GM12878 (cell line): ENCODE measurements at regions not wholly inside any gene's neighbourhood (a gene's known extent, or its start where the extent isn't known, plus 50 kb on each side); places are given as distances from the start of the nearest gene placed in this dataset.

Experiments used
- ATAC-seq: fragments of 200-7000 bp; cut with Tn5 transposase; 3 replicates; pipeline ENCODE4 v1.9.1; 2020; ENCODE audit warnings: mild to moderate bottlenecking, moderate library complexity
- BruUV-seq: library from RNA; stranded (reverse); fragments of 400-500 nt; replicated peaks from 2 replicates; lab custom pipeline; 2021; lab: Mats Ljungman, UMichigan
- CTCF ChIA-PET: fragments of 300-600 bp; sonication (Branson Sonifier 250); formaldehyde crosslinking; extraction: SDS; loops from one replicate; lab custom pipeline; 2021; ENCODE audit warnings: inconsistent platforms; lab: Yijun Ruan, JAX
- POLR2A ChIA-PET: fragments of 350-600 bp; formaldehyde crosslinking; extraction: SDS; loops from one replicate; lab custom pipeline; 2021; ENCODE audit warnings: inconsistent platforms; lab: Charles Lee
- RAD21 ChIA-PET: fragments of 300-600 bp; sonication (Branson Sonifier 250); formaldehyde crosslinking; loops from one replicate; lab custom pipeline; 2023; ENCODE audit warnings: antibody characterized with exemption; ENCODE audit not compliant: unreplicated experiment; lab: Charles Lee
- SMC1A ChIA-PET: fragments of 300-600 bp; sonication (Branson Sonifier 250); formaldehyde crosslinking; loops from one replicate; lab custom pipeline; 2023; ENCODE audit not compliant: unreplicated experiment, uncharacterized antibody; lab: Charles Lee
- DNase-seq: peaks from one replicate; pipeline ENCODE4 v3.0.0-alpha.2; 2011; ENCODE audit warnings: low read depth, low spot score
- FAIRE-seq: peaks from 3 replicates; lab custom pipeline; 2011; peaks lifted over from hg19 to GRCh38; lab: Jason Lieb, UNC
- H2AFZ ChIP-seq: 2 replicates; pipeline ENCODE4 v1.6.0; 2011; ENCODE audit warnings: low read depth, low read length, control low read depth; ENCODE audit not compliant: control insufficient read depth
- H3K27ac ChIP-seq: 2 replicates; pipeline ENCODE4 v1.5.1; 2011; ENCODE audit warnings: control low read depth; ENCODE audit not compliant: control insufficient read depth, insufficient read depth
- H3K27me3 ChIP-seq, 2 experiments: replicated peaks in 1 of 2; 2 replicates each; pipeline versions ENCODE4 v1.6.0 to v1.6.1; 2011; ENCODE audit warnings: low read length in 1 of 2; ENCODE audit not compliant: control insufficient read depth in 2 of 2, insufficient read depth in 2 of 2
- H3K36me3 ChIP-seq, 2 experiments: 2 replicates each; pipeline ENCODE4 v1.5.1; 2011; ENCODE audit warnings: low read length in 1 of 2; ENCODE audit not compliant: control insufficient read depth in 2 of 2, insufficient read depth in 2 of 2
- H3K4me1 ChIP-seq: 2 replicates; pipeline ENCODE4 v1.6.1; 2011; ENCODE audit warnings: mild to moderate bottlenecking, low read length, moderate library complexity, mixed read lengths; ENCODE audit not compliant: control insufficient read depth, insufficient read depth
- H3K4me2 ChIP-seq: 2 replicates; pipeline ENCODE4 v1.6.0; 2011; ENCODE audit warnings: control low read depth; ENCODE audit not compliant: control insufficient read depth, insufficient read depth
- H3K4me3 ChIP-seq: fragments of 200-600 bp; sonication (generic); 2 replicates; pipeline ENCODE4 v1.5.1; 2016
- H3K79me2 ChIP-seq: 2 replicates; pipeline ENCODE4 v1.6.0; 2011; ENCODE audit warnings: low read length; ENCODE audit not compliant: control insufficient read depth, insufficient read depth
- H3K9ac ChIP-seq: 2 replicates; pipeline ENCODE4 v1.8.0; 2011; ENCODE audit warnings: low read length, control low read depth, mixed read lengths; ENCODE audit not compliant: control insufficient read depth, insufficient read depth
- H3K9me3 ChIP-seq: replicated peaks from 3 replicates; pipeline ENCODE4 v1.5.1; 2011; ENCODE audit warnings: mild to moderate bottlenecking, low read length; ENCODE audit not compliant: control insufficient read depth, insufficient read depth
- H4K20me1 ChIP-seq: 2 replicates; pipeline ENCODE4 v1.6.0; 2011; ENCODE audit not compliant: control insufficient read depth, insufficient read depth
- CREB1 ChIP-seq: IDR thresholded peaks from 2 replicates; pipeline ENCODE4 v1.6.1; 2012; ENCODE audit warnings: low read depth, mild to moderate bottlenecking, inconsistent platforms
- GATAD2B ChIP-seq: fragments of 450-650 bp; conservative IDR thresholded peaks from 2 replicates; pipeline ENCODE4 v1.6.1; 2017; ENCODE audit warnings: low read depth, mild to moderate bottlenecking, moderate library complexity
- IRF4 ChIP-seq: IDR thresholded peaks from 2 replicates; pipeline ENCODE4 v1.6.1; 2011; ENCODE audit warnings: low read depth, low read length
- MTA2 ChIP-seq: fragments of 450-650 bp; IDR thresholded peaks from 2 replicates; pipeline ENCODE4 v1.6.1; 2016; ENCODE audit warnings: low read depth, mild to moderate bottlenecking, moderate library complexity
- MYB ChIP-seq: fragments of 150-350 bp; IDR thresholded peaks from 2 replicates; pipeline ENCODE4 v1.6.1; 2014; ENCODE audit warnings: mild to moderate bottlenecking, low read depth, low read length, borderline replicate concordance
- NR2C1 ChIP-seq: fragments of 450-650 bp; IDR thresholded peaks from 2 replicates; pipeline ENCODE4 v1.6.1; 2017; ENCODE audit warnings: antibody characterized with exemption, mild to moderate bottlenecking, moderate library complexity
- NRF1 ChIP-seq: conservative IDR thresholded peaks from 2 replicates; pipeline ENCODE4 v1.6.1; 2011; ENCODE audit warnings: mild to moderate bottlenecking, low read depth, low read length, improper control_type of control experiment
- PAX5 ChIP-seq: IDR thresholded peaks from 2 replicates; pipeline ENCODE4 v1.6.1; 2011; ENCODE audit warnings: low read depth, low read length, borderline replicate concordance
- PAX8 ChIP-seq: fragments of 450-650 bp; IDR thresholded peaks from 2 replicates; pipeline ENCODE4 v1.6.1; 2017; ENCODE audit warnings: mild to moderate bottlenecking, moderate library complexity
- SIX5 ChIP-seq: IDR thresholded peaks from 2 replicates; pipeline ENCODE4 v1.6.1; 2011; ENCODE audit warnings: mild to moderate bottlenecking, low read depth, low read length, moderate library complexity; ENCODE audit not compliant: severe bottlenecking
- SMAD1 ChIP-seq: fragments of 450-650 bp; IDR thresholded peaks from 2 replicates; pipeline ENCODE4 v1.6.1; 2018; ENCODE audit warnings: mild to moderate bottlenecking, low read depth; ENCODE audit not compliant: partially characterized antibody
- TAF1 ChIP-seq: IDR thresholded peaks from 2 replicates; pipeline ENCODE4 v1.6.1; 2011; ENCODE audit warnings: mild to moderate bottlenecking, low read depth, low read length, borderline replicate concordance
- TCF3 ChIP-seq: IDR thresholded peaks from 2 replicates; pipeline ENCODE4 v1.6.1; 2012; ENCODE audit warnings: low read depth, mild to moderate bottlenecking, low read length, borderline replicate concordance; ENCODE audit not compliant: insufficient read depth
- YBX1 ChIP-seq: fragments of 450-650 bp; IDR thresholded peaks from 2 replicates; pipeline ENCODE4 v1.6.1; 2016; ENCODE audit warnings: antibody characterized with exemption
- ZNF24 ChIP-seq: fragments of 450-650 bp; IDR thresholded peaks from 2 replicates; pipeline ENCODE4 v1.6.1; 2017; ENCODE audit warnings: antibody characterized with exemption, mild to moderate bottlenecking
- WGBS: methylation state at CpG from one replicate; pipeline ENCODE4 v1.1.6; 2016; ENCODE audit warnings: low lambda C conversion rate; ENCODE audit not compliant: insufficient replicate concordance, insufficient coverage; ENCODE audit errors: missing lambda C conversion rate; 5-methylcytosine and 5-hydroxymethylcytosine counted together
- in situ Hi-C: fragments of 300-500 bp; cut with MboI; formaldehyde crosslinking; loops from 9 replicates; pipeline ENCODE4 v1.14.3; 2018; ENCODE audit warnings: mixed read lengths
- intact Hi-C: fragments of 100-400 bp; cut with micrococcal nuclease; formaldehyde crosslinking; loops from one replicate; pipeline ENCODE4 v1.14.2; 2022; ENCODE audit not compliant: unreplicated experiment

DNA sequence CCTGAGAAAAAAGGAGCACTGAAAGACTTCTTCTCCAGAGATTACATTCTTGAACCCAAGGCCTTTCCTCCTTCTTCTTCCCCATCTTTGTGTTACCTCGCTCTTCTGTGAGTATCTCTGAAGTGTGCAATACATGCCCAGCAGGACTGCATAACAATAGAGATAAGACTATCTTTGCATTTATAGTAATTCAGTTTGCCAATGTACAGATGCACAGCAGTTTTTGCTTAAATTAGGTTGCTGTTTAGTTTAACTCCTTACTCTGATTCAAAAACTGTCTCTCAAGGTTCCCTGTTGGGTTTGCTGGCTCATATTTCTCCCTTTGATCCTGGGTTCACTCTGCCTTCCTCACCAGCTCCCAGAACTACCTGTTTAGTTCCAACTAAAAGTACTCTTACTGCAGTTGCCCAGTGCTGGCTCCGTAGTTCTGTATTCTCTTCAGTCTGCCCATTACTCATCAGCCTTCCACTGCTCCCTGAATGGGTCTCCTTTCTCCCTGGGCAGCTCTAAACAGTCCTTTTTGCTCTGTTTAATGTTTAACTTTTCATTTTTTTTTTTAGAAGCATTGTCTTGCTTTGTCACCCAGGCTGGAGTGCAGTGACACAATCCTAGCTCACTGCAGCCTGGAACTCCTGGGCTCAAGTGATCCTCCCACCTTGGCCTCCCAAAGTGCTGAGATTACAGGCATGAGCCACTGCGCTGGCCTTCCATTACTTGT lies 180.6 kb upstream of the CAND1 start:
- ATAC-seq (no peak), FAIRE-seq (no peak), DNase-seq (no peak)
- ChIA-PET CTCF (no interaction called here), POLR2A (no interaction called here), RAD21 (no interaction called here), SMC1A (no interaction called here)
- Histone ChIP-seq H3K36me3 (no peaks in the 10 kb centered on the region), H3K27me3 (no peaks in the 10 kb centered on the region), H3K79me2 (no peaks in the 10 kb centered on the region), H4K20me1 (no peaks in the 10 kb centered on the region), H3K9ac (no peak overlapping the region), H3K4me3 (no peak overlapping the region), H3K4me2 (no peak overlapping the region), H2AFZ (no peak overlapping the region), H3K9me3 (no peaks in the 10 kb centered on the region), H3K4me1 (no peaks in the 10 kb centered on the region), H3K27ac (no peak overlapping the region)
- WGBS: 36% methylated on average over 3 of the region's 3 CpGs
- in situ Hi-C loops: no loop called here
- no TSS peak for BruUV-seq
- no peak for TF ChIP-seq PAX8
- TF ChIP-seq SMAD1: no peak
- no peak for TF ChIP-seq ZNF24
- TF ChIP-seq TCF3: no peak
- no peak for TF ChIP-seq NRF1
- no peak for TF ChIP-seq PAX5
- no peak for TF ChIP-seq GATAD2B
- TF ChIP-seq TAF1: no peak
- TF ChIP-seq NR2C1: no peak
- no peak for TF ChIP-seq CREB1
- TF ChIP-seq YBX1: no peak
- TF ChIP-seq MTA2: no peak
- no peak for TF ChIP-seq MYB
- TF ChIP-seq IRF4: no peak
- no peak for TF ChIP-seq SIX5
- intact Hi-C loops: no loop called here
